ENCODE measurements at regions not wholly inside any gene's neighbourhood (a gene's known extent, or its start where the extent isn't known, plus 50 kb on each side); places are given as distances from the start of the nearest gene placed in this dataset.
"Not testable (repeated sequence)": the region's sequence is repeated elsewhere in the genome, so short reads cannot be mapped to it uniquely, and the experiment has no call there.

DNA sequence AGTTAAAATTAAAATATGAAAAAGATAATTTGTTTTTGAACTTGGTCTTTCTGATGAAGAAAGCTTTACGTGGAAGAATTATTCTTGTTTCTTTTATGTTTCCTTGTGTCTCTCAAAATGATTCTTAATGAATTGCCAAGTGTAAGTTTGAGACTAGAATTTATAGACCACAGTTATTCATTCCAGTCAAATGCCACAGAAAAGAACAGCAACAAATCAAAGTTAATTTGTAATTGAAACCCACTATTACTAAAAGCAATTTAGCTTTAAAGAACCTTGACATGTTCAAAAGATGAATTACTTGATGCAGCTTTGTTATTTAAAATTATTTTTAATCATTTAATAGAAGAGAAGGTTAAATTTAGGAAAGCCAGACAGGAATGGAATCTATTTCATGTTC, 1277.7 kb upstream of the NUDT12 start:
- H3K27me3 ChIP-seq (ENCODE audit: control insufficient read depth in 1 of 2, insufficient read depth in 2 of 2, low read length in 2 of 2), result no peaks in the 10 kb centered on the region
- H3K4me3 ChIP-seq (ENCODE audit: low read length in 2 of 2), result no peak overlapping the region

DNA sequence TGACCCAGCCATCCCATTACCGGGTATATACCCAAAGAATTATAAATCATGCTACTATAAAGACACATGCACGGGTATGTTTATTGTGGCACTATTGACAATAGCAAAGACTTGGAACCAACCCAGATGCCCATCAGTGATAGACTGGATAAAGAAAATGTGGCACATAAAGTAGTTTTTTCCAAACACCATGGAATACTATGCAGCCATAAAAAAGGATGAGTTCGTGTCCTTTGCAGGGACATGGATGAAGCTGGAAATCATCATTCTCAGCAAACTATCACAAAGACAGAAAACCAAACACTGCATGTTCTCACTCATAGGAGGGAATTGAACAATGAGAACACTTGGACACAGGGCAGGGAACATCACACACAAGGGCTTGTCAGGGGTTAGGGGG, 1268.9 kb upstream of the NUDT12 start:
- H3K27me3 ChIP-seq (ENCODE audit: control insufficient read depth in 1 of 2, insufficient read depth in 2 of 2, low read length in 2 of 2); H3K4me1 ChIP-seq (ENCODE audit: control insufficient read depth, insufficient read depth, low read length); H3K9ac ChIP-seq (ENCODE audit: low read length in 2 of 2); H3K4me3 ChIP-seq (ENCODE audit: low read length in 2 of 2); H3K36me3 ChIP-seq (ENCODE audit: control insufficient read depth in 2 of 2, insufficient read depth in 2 of 2, low read length in 2 of 2); H3K9me3 ChIP-seq (ENCODE audit: control insufficient read depth in 2 of 2, low read length in 2 of 2); H3K27ac ChIP-seq (ENCODE audit: low read length): not testable (repeated sequence)

More for the DNA sequence above, 1277.7 kb upstream of the NUDT12 start:
- Histone ChIP-seq H3K36me3 (ENCODE audit: control insufficient read depth in 2 of 2, insufficient read depth in 2 of 2, low read length in 2 of 2) (no peaks in the 10 kb centered on the region), H3K27ac (ENCODE audit: low read length) (no peak overlapping the region), H3K9me3 (ENCODE audit: control insufficient read depth in 2 of 2, low read length in 2 of 2) (no peaks in the 10 kb centered on the region), H3K9ac (ENCODE audit: low read length in 2 of 2) (no peak overlapping the region), H3K4me1 (ENCODE audit: control insufficient read depth, insufficient read depth, low read length) (no peaks in the 10 kb centered on the region)

DNA sequence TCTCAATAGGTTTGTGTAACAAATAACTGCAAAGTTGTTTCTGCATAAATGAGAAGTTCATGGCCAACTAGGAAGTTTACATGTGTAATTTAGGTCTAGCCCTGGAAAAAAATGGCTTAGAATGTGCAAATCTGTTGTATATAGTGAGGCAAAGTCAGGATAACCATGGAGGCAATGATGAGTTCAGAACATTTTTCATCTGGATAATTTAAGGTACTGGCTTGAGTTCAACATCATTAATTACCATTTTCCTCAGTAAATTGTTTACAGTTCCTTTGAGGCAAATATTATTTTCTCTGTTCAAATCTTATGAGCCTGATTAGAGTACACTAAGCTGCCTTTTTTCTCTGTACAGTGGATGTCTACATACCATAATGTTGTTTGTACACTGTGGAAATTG, 1259.0 kb upstream of the NUDT12 start:
- Histone ChIP-seq H3K9me3 (ENCODE audit: control insufficient read depth in 2 of 2, low read length in 2 of 2) (no peaks in the 10 kb centered on the region), H3K4me1 (ENCODE audit: control insufficient read depth, insufficient read depth, low read length) (no peaks in the 10 kb centered on the region), H3K9ac (ENCODE audit: low read length in 2 of 2) (no peak overlapping the region), H3K27ac (ENCODE audit: low read length) (no peak overlapping the region), H3K4me3 (ENCODE audit: low read length in 2 of 2) (no peak overlapping the region), H3K36me3 (ENCODE audit: control insufficient read depth in 2 of 2, insufficient read depth in 2 of 2, low read length in 2 of 2) (no peaks in the 10 kb centered on the region), H3K27me3 (ENCODE audit: control insufficient read depth in 1 of 2, insufficient read depth in 2 of 2, low read length in 2 of 2) (no peaks in the 10 kb centered on the region)

GRCh38 chr5:104817127-104817526, 1254.5 kb upstream of the NUDT12 start:
- Histone ChIP-seq H3K27me3 (ENCODE audit: control insufficient read depth in 1 of 2, insufficient read depth in 2 of 2, low read length in 2 of 2) (no peaks in the 10 kb centered on the region), H3K9me3 (ENCODE audit: control insufficient read depth in 2 of 2, low read length in 2 of 2) (no peaks in the 10 kb centered on the region), H3K4me1 (ENCODE audit: control insufficient read depth, insufficient read depth, low read length) (no peaks in the 10 kb centered on the region), H3K9ac (ENCODE audit: low read length in 2 of 2) (no peak overlapping the region), H3K27ac (ENCODE audit: low read length) (no peak overlapping the region), H3K36me3 (ENCODE audit: control insufficient read depth in 2 of 2, insufficient read depth in 2 of 2, low read length in 2 of 2) (no peaks in the 10 kb centered on the region), H3K4me3 (ENCODE audit: low read length in 2 of 2) (no peak overlapping the region)

GRCh38 chr5:104815212-104815611, 1252.6 kb upstream of the NUDT12 start:
- H3K9me3 ChIP-seq (ENCODE audit: control insufficient read depth in 2 of 2, low read length in 2 of 2), result no peaks in the 10 kb centered on the region
- H3K27ac ChIP-seq (ENCODE audit: low read length), result no peak overlapping the region
- no peaks in the 10 kb centered on the region for H3K27me3 ChIP-seq (ENCODE audit: control insufficient read depth in 1 of 2, insufficient read depth in 2 of 2, low read length in 2 of 2)
- no peak overlapping the region for H3K4me3 ChIP-seq (ENCODE audit: low read length in 2 of 2)
- H3K9ac ChIP-seq (ENCODE audit: low read length in 2 of 2), result no peak overlapping the region
- no peaks in the 10 kb centered on the region for H3K36me3 ChIP-seq (ENCODE audit: control insufficient read depth in 2 of 2, insufficient read depth in 2 of 2, low read length in 2 of 2)
- no peaks in the 10 kb centered on the region for H3K4me1 ChIP-seq (ENCODE audit: control insufficient read depth, insufficient read depth, low read length)

DNA sequence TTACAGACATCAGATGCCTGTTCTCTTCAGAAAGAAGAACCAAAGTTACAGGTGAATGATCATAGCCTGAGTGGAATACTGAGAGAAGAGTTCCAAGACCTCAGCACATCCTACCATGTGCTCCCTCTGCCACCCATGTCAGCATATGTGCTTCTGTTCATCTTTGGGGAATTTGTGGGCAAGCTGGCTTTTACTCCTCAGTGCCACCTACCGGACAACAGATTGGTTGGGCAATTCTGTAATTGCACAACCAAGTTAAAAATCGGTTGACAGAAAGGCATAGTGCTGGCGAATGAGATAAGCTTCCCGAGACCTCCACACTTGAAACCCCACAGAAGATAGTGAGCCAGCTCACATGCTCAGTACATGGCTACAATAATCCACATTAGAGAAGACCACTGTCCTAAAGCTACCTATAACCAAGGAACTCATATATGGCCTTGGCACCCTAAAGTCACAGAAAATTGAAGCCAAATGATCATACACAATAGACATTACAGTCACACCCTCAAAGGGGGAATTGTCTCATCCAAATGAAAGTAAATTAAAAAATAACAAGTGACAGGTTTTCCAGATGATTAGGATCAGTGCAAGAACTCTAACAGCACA, 1238.0 kb upstream of the NUDT12 start:
- Histone ChIP-seq H3K27ac (ENCODE audit: low read length) (no peak overlapping the region), H3K9ac (ENCODE audit: low read length in 2 of 2) (no peak overlapping the region), H3K4me1 (ENCODE audit: control insufficient read depth, insufficient read depth, low read length) (no peaks in the 10 kb centered on the region), H3K9me3 (ENCODE audit: control insufficient read depth in 2 of 2, low read length in 2 of 2) (no peaks in the 10 kb centered on the region), H3K27me3 (ENCODE audit: control insufficient read depth in 1 of 2, insufficient read depth in 2 of 2, low read length in 2 of 2) (no peaks in the 10 kb centered on the region), H3K4me3 (ENCODE audit: low read length in 2 of 2) (no peak overlapping the region), H3K36me3 (ENCODE audit: control insufficient read depth in 2 of 2, insufficient read depth in 2 of 2, low read length in 2 of 2) (no peaks in the 10 kb centered on the region)

- no peaks in the 10 kb centered on the region for H3K4me1 ChIP-seq (ENCODE audit: control insufficient read depth, insufficient read depth, low read length)
- no peaks in the 10 kb centered on the region for H3K9me3 ChIP-seq (ENCODE audit: control insufficient read depth in 2 of 2, low read length in 2 of 2)
- H3K27me3 ChIP-seq (ENCODE audit: control insufficient read depth in 1 of 2, insufficient read depth in 2 of 2, low read length in 2 of 2), result no peaks in the 10 kb centered on the region
- H3K36me3 ChIP-seq (ENCODE audit: control insufficient read depth in 2 of 2, insufficient read depth in 2 of 2, low read length in 2 of 2), result no peaks in the 10 kb centered on the region
- no peak overlapping the region for H3K4me3 ChIP-seq (ENCODE audit: low read length in 2 of 2)
- H3K27ac ChIP-seq (ENCODE audit: low read length), result no peak overlapping the region
- H3K9ac ChIP-seq (ENCODE audit: low read length in 2 of 2), result no peak overlapping the region
Observed at GRCh38 chr5:104793755-104794080, 1231.1 kb upstream of the NUDT12 start.

GRCh38 chr5:104793031-104793754, 1230.6 kb upstream of the NUDT12 start:
- Histone ChIP-seq H3K36me3 (ENCODE audit: control insufficient read depth in 2 of 2, insufficient read depth in 2 of 2, low read length in 2 of 2) (no peaks in the 10 kb centered on the region), H3K4me3 (ENCODE audit: low read length in 2 of 2) (no peak overlapping the region), H3K9me3 (ENCODE audit: control insufficient read depth in 2 of 2, low read length in 2 of 2) (no peaks in the 10 kb centered on the region), H3K27me3 (ENCODE audit: control insufficient read depth in 1 of 2, insufficient read depth in 2 of 2, low read length in 2 of 2) (no peaks in the 10 kb centered on the region), H3K4me1 (ENCODE audit: control insufficient read depth, insufficient read depth, low read length) (no peaks in the 10 kb centered on the region), H3K27ac (ENCODE audit: low read length) (no peak overlapping the region), H3K9ac (ENCODE audit: low read length in 2 of 2) (no peak overlapping the region)

GRCh38 chr5:104789366-104789765, 1226.8 kb upstream of the NUDT12 start:
- H3K4me1 ChIP-seq (ENCODE audit: control insufficient read depth, insufficient read depth, low read length), result no peaks in the 10 kb centered on the region
- no peak overlapping the region for H3K27ac ChIP-seq (ENCODE audit: low read length)
- no peaks in the 10 kb centered on the region for H3K9me3 ChIP-seq (ENCODE audit: control insufficient read depth in 2 of 2, low read length in 2 of 2)
- H3K9ac ChIP-seq (ENCODE audit: low read length in 2 of 2), result no peak overlapping the region
- no peaks in the 10 kb centered on the region for H3K36me3 ChIP-seq (ENCODE audit: control insufficient read depth in 2 of 2, insufficient read depth in 2 of 2, low read length in 2 of 2)
- no peaks in the 10 kb centered on the region for H3K27me3 ChIP-seq (ENCODE audit: control insufficient read depth in 1 of 2, insufficient read depth in 2 of 2, low read length in 2 of 2)
- no peak overlapping the region for H3K4me3 ChIP-seq (ENCODE audit: low read length in 2 of 2)

DNA sequence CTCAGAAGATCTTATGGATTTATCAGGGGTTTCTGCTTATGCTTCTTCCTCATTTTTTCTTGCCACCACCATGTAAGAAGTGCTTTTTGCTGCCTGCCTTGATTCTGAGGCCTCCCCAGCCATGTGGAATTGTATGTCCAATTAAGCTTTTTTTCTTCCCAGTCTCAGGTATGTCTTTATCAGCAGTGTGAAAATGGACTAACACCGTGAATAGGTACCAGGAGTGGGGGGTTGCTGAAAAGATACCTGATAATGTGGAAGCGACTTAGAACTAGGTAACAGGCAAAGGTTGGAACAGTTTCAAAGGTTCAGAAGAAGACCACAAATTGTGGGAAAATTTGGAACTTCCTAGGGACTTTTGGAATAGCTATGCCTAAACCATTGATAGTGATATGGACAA, 1222.5 kb upstream of the NUDT12 start:
- Histone ChIP-seq H3K9ac (ENCODE audit: low read length in 2 of 2) (no peak overlapping the region), H3K4me1 (ENCODE audit: control insufficient read depth, insufficient read depth, low read length) (no peaks in the 10 kb centered on the region), H3K9me3 (ENCODE audit: control insufficient read depth in 2 of 2, low read length in 2 of 2) (no peaks in the 10 kb centered on the region), H3K4me3 (ENCODE audit: low read length in 2 of 2) (no peak overlapping the region), H3K27me3 (ENCODE audit: control insufficient read depth in 1 of 2, insufficient read depth in 2 of 2, low read length in 2 of 2) (no peaks in the 10 kb centered on the region), H3K36me3 (ENCODE audit: control insufficient read depth in 2 of 2, insufficient read depth in 2 of 2, low read length in 2 of 2) (no peaks in the 10 kb centered on the region), H3K27ac (ENCODE audit: low read length) (no peak overlapping the region)

DNA sequence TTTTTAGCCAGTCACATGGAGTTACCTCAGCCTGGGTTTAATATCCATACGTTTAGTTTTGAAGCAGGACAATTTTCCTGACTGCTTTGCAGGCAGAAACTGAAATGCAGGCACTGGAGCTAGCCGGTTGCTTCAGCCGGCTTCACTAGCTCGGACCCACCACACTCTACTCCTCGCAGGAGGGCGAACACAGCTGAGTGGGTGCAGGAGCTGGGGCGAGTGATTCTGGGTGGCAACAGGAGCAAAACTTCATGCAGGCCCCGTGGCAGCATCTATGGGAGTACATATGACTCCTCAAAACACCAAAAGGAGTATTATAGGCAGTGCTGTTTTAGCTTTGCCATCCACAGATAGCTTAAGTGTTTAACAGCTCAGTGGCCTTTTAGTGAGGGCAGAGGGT, 1211.8 kb upstream of the NUDT12 start:
- no peak overlapping the region for H3K4me3 ChIP-seq (ENCODE audit: low read length in 2 of 2)
- H3K27ac ChIP-seq (ENCODE audit: low read length), result no peak overlapping the region
- H3K36me3 ChIP-seq (ENCODE audit: control insufficient read depth in 2 of 2, insufficient read depth in 2 of 2, low read length in 2 of 2), result no peaks in the 10 kb centered on the region
- H3K27me3 ChIP-seq (ENCODE audit: control insufficient read depth in 1 of 2, insufficient read depth in 2 of 2, low read length in 2 of 2), result no peaks in the 10 kb centered on the region
- no peak overlapping the region for H3K9ac ChIP-seq (ENCODE audit: low read length in 2 of 2)
- no peaks in the 10 kb centered on the region for H3K4me1 ChIP-seq (ENCODE audit: control insufficient read depth, insufficient read depth, low read length)
- H3K9me3 ChIP-seq (ENCODE audit: control insufficient read depth in 2 of 2, low read length in 2 of 2), result no peaks in the 10 kb centered on the region
